Astrocyte (in vitro differentiated cells and primary cell): ENCODE measurements at regions not wholly inside any gene's neighbourhood (a gene's known extent, or its start where the extent isn't known, plus 50 kb on each side); places are given as distances from the start of the nearest gene placed in this dataset.

Source experiments
- DNase-seq: peaks from one replicate; pipeline ENCODE4 v3.0.0-alpha.2; 2010; ENCODE audit warnings: low read depth
- FAIRE-seq: peaks from 2 replicates; lab custom pipeline; 2011; peaks lifted over from hg19 to GRCh38; lab: Jason Lieb, UNC
- H2AFZ ChIP-seq: 2 replicates; pipeline ENCODE4 v1.6.0; 2012; ENCODE audit warnings: low read depth, low read length, inconsistent platforms
- H3K27ac ChIP-seq: 2 replicates; pipeline ENCODE4 v1.5.1; 2011; ENCODE audit warnings: low read depth, low read length, inconsistent platforms
- H3K27me3 ChIP-seq: 2 replicates; pipeline ENCODE4 v1.6.0; 2011; ENCODE audit warnings: low read length, inconsistent platforms; ENCODE audit not compliant: insufficient read depth
- H3K36me3 ChIP-seq: 2 replicates; pipeline ENCODE4 v1.5.1; 2011; ENCODE audit warnings: low read length, inconsistent platforms; ENCODE audit not compliant: insufficient read depth
- H3K4me1 ChIP-seq: 2 replicates; pipeline ENCODE4 v1.5.1; 2011; ENCODE audit warnings: low read length, inconsistent platforms; ENCODE audit not compliant: insufficient read depth
- H3K4me2 ChIP-seq: 2 replicates; pipeline ENCODE4 v1.6.0; 2012; ENCODE audit warnings: low read length, inconsistent platforms
- H3K4me3 ChIP-seq: 2 replicates; pipeline ENCODE4 v1.5.1; 2011; ENCODE audit warnings: low read depth, mild to moderate bottlenecking, low read length, inconsistent platforms; ENCODE audit not compliant: insufficient read depth
- H3K79me2 ChIP-seq: 2 replicates; pipeline ENCODE4 v1.6.0; 2012; ENCODE audit warnings: mild to moderate bottlenecking, low read length, inconsistent platforms; ENCODE audit not compliant: insufficient read depth
- H3K9ac ChIP-seq: 2 replicates; pipeline ENCODE4 v1.6.0; 2012; ENCODE audit warnings: mild to moderate bottlenecking, low read length, inconsistent platforms
- H3K9me3 ChIP-seq: 2 replicates; pipeline ENCODE4 v1.5.1; 2012; ENCODE audit warnings: low read depth, mild to moderate bottlenecking, low read length, inconsistent platforms; ENCODE audit not compliant: insufficient read depth
- H4K20me1 ChIP-seq: 2 replicates; pipeline ENCODE4 v1.6.0; 2012; ENCODE audit warnings: low read length, inconsistent platforms; ENCODE audit not compliant: insufficient read depth
- H3K27ac Mint-ChIP-seq: one replicate; pipeline ENCODE4 v1.8.0; 2021; ENCODE audit warnings: mild to moderate bottlenecking, mixed read lengths; ENCODE audit not compliant: unreplicated experiment
- H3K27me3 Mint-ChIP-seq: one replicate; pipeline ENCODE4 v1.8.0; 2021; ENCODE audit warnings: low read depth, mixed read lengths; ENCODE audit not compliant: unreplicated experiment
- H3K36me3 Mint-ChIP-seq: one replicate; pipeline ENCODE4 v1.8.0; 2021; ENCODE audit warnings: low read depth, mixed read lengths; ENCODE audit not compliant: unreplicated experiment
- H3K4me1 Mint-ChIP-seq: one replicate; pipeline ENCODE4 v1.8.0; 2021; ENCODE audit warnings: low read depth, mixed read lengths; ENCODE audit not compliant: unreplicated experiment
- H3K4me3 Mint-ChIP-seq: one replicate; pipeline ENCODE4 v1.8.0; 2021; ENCODE audit warnings: mild to moderate bottlenecking, moderate library complexity, mixed read lengths; ENCODE audit not compliant: unreplicated experiment
- H3K9me3 Mint-ChIP-seq: one replicate; pipeline ENCODE4 v1.8.0; 2021; ENCODE audit warnings: mild to moderate bottlenecking, mixed read lengths; ENCODE audit not compliant: unreplicated experiment
- EZH2 ChIP-seq: IDR thresholded peaks from 2 replicates; pipeline ENCODE4 v1.6.1; 2012; ENCODE audit warnings: mild to moderate bottlenecking, low read length, inconsistent platforms; ENCODE audit not compliant: insufficient read depth
- TF ChIP-seq, protein P1 (sequence below): IDR thresholded peaks from 2 replicates; pipeline ENCODE4 v1.5.1; 2011; ENCODE audit warnings: low read depth, mild to moderate bottlenecking, inconsistent platforms, low read length, moderate library complexity; ENCODE audit not compliant: insufficient read depth

DNA sequence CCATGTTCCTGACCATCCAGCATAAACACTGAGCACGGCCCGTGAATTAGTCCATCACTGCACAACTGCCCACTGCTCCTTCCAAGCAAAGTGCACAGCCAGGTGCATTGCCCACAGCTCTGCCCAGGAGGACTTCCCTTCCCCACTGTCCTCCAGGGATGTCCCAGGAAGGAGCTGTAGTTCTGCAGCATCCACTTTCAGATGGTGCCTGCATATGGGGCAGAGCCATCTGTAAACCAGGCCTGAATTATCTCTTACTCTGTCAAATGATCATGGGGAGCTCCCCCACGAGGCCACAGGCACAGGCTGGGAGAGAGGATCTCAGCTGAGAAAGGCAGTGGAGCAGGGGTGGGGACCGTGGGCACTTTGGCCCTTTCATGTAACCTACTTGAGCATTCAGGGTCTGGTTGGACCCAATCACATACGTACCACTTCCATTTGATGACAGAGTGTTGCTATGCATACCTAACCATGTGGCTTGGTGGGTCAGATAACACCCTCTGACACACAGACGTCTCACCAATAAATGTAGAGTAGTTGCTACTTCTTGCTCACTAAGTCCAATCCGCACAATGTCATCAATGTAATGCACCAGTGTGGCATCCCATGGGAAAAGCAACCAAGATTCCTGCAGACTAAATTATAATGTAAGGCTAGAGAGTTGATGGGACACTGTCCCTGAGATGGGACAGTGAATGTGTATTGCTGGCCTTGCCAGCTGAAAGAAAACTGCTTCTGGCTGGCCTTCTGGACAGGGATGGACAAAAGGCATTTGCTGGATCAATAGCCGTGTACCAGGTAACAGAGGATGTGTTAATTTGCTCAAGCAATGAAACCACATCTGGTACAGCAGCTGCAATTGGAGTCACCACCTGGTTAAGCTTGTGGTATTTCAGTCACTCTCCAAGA lies 113.8 kb upstream of the C14orf180 start:
- no peaks in the 10 kb centered on the region for H4K20me1 ChIP-seq
- peaks cover 77% of the 10 kb centered on the region for H3K27me3 Mint-ChIP-seq
- no peaks in the 10 kb centered on the region for H3K4me1 Mint-ChIP-seq
- no peak overlapping the region for H3K27ac ChIP-seq
- TF ChIP-seq, protein P1, sequence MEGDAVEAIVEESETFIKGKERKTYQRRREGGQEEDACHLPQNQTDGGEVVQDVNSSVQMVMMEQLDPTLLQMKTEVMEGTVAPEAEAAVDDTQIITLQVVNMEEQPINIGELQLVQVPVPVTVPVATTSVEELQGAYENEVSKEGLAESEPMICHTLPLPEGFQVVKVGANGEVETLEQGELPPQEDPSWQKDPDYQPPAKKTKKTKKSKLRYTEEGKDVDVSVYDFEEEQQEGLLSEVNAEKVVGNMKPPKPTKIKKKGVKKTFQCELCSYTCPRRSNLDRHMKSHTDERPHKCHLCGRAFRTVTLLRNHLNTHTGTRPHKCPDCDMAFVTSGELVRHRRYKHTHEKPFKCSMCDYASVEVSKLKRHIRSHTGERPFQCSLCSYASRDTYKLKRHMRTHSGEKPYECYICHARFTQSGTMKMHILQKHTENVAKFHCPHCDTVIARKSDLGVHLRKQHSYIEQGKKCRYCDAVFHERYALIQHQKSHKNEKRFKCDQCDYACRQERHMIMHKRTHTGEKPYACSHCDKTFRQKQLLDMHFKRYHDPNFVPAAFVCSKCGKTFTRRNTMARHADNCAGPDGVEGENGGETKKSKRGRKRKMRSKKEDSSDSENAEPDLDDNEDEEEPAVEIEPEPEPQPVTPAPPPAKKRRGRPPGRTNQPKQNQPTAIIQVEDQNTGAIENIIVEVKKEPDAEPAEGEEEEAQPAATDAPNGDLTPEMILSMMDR, result no peak
- no peak for TF ChIP-seq EZH2
- H3K9me3 Mint-ChIP-seq, result peaks cover 4% of the 10 kb centered on the region
- H2AFZ ChIP-seq, result no peak overlapping the region
- H3K4me2 ChIP-seq, result no peak overlapping the region
- no peaks in the 10 kb centered on the region for H3K9me3 ChIP-seq
- H3K27me3 ChIP-seq, result peaks cover 5% of the 10 kb centered on the region
- H3K4me1 ChIP-seq, result no peaks in the 10 kb centered on the region
- no peak overlapping the region for H3K9ac ChIP-seq
- no peak overlapping the region for H3K27ac Mint-ChIP-seq
- no peak overlapping the region for H3K4me3 Mint-ChIP-seq
- no peak overlapping the region for H3K4me3 ChIP-seq
- H3K36me3 ChIP-seq, result no peaks in the 10 kb centered on the region
- H3K36me3 Mint-ChIP-seq, result no peaks in the 10 kb centered on the region
- no peak for FAIRE-seq
- H3K79me2 ChIP-seq, result no peaks in the 10 kb centered on the region
- DNase-seq, result no peak

DNA sequence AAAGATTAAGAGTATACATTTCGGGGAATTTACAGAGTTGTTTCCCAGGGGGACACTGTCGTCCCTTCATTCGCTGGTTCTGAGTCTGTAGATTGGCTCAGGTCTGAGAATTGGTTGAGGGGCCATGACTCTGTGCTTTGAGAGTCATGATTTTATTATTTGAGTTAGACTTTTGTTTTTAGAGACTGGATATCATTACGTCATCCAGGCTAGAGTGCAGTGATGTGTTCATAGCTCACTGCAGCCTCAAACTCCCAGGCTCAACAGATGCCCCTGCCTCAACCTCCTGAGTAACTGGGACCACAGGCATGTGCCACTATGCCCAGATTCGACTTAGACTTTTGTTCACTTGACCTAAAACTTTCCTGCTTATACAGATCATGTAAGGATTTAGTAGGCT lies 112.3 kb upstream of the C14orf180 start:
- Mint-ChIP-seq H3K9me3 (peaks cover 4% of the 10 kb centered on the region), H3K4me1 (no peaks in the 10 kb centered on the region), H3K27ac (no peak overlapping the region), H3K27me3 (peaks cover 73% of the 10 kb centered on the region), H3K4me3 (no peak overlapping the region), H3K36me3 (no peaks in the 10 kb centered on the region)
- FAIRE-seq, result no peak
- DNase-seq, result no peak
- Histone ChIP-seq H2AFZ (no peak overlapping the region), H3K4me3 (no peak overlapping the region), H3K4me1 (no peaks in the 10 kb centered on the region), H3K36me3 (no peaks in the 10 kb centered on the region), H3K79me2 (no peaks in the 10 kb centered on the region), H4K20me1 (no peaks in the 10 kb centered on the region), H3K27ac (no peak overlapping the region), H3K27me3 (peaks cover 4% of the 10 kb centered on the region), H3K4me2 (no peak overlapping the region), H3K9ac (no peak overlapping the region), H3K9me3 (no peaks in the 10 kb centered on the region)
- no peak for TF ChIP-seq EZH2
- TF ChIP-seq, protein P1, result no peak

DNA sequence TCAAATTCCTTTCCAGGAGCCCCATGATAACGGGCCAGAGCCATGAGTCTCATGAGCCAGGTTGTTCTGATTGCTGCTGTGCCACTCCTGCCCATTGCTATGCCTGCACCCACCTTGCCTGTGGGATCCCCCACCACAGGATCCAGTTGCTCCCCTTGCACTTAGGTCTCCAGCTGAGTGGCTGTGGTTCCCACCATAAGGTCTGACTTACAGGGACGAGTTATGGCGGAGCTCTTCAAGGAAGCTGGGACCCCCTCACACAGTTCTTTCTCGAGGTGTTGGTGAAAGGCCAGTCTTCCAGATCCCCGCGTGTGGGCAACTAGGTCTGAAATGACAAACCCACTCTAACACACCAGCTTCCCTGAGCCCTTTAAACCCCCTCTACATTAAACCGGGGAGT lies 111.9 kb upstream of the C14orf180 start:
- H3K36me3 Mint-ChIP-seq, result no peaks in the 10 kb centered on the region
- H3K4me2 ChIP-seq, result no peak overlapping the region
- no peak for FAIRE-seq

More for the DNA sequence above, 111.9 kb upstream of the C14orf180 start:
- Mint-ChIP-seq H3K9me3 (peaks cover 4% of the 10 kb centered on the region), H3K4me1 (no peaks in the 10 kb centered on the region), H3K4me3 (no peak overlapping the region), H3K27me3 (peaks cover 73% of the 10 kb centered on the region), H3K27ac (no peak overlapping the region)
- H3K79me2 ChIP-seq, result no peaks in the 10 kb centered on the region
- H3K36me3 ChIP-seq, result no peaks in the 10 kb centered on the region
- no peaks in the 10 kb centered on the region for H4K20me1 ChIP-seq
- DNase-seq, result no peak
- H3K4me3 ChIP-seq, result no peak overlapping the region
- no peak overlapping the region for H3K9ac ChIP-seq
- no peaks in the 10 kb centered on the region for H3K4me1 ChIP-seq
- TF ChIP-seq, protein P1, result no peak
- no peak for TF ChIP-seq EZH2
- peaks cover 4% of the 10 kb centered on the region for H3K27me3 ChIP-seq
- H2AFZ ChIP-seq, result no peak overlapping the region
- no peak overlapping the region for H3K27ac ChIP-seq
- H3K9me3 ChIP-seq, result no peaks in the 10 kb centered on the region
